Bronchial epithelial cell (primary cell): ENCODE measurements at regions not wholly inside any gene's neighbourhood (a gene's known extent, or its start where the extent isn't known, plus 50 kb on each side); places are given as distances from the start of the nearest gene placed in this dataset.

ENCODE experiments used
- DNase-seq: peaks from one replicate; pipeline ENCODE4 v3.0.0-alpha.2; 2010; ENCODE audit warnings: low read depth
- FAIRE-seq: peaks from 2 replicates; lab custom pipeline; 2011; peaks lifted over from hg19 to GRCh38; lab: Jason Lieb, UNC
- H3K27me3 ChIP-seq: 2 replicates; pipeline ENCODE4 v1.5.1; 2011; ENCODE audit warnings: low read length; ENCODE audit not compliant: control insufficient read depth, insufficient read depth
- H3K36me3 ChIP-seq: 2 replicates; pipeline ENCODE4 v1.5.1; 2011; ENCODE audit warnings: low read length; ENCODE audit not compliant: control insufficient read depth, insufficient read depth
- H3K4me3 ChIP-seq: 2 replicates; pipeline ENCODE4 v1.5.1; 2011; ENCODE audit warnings: mild to moderate bottlenecking, low read depth, low read length, control low read depth
- TF ChIP-seq, protein P1 (sequence below): IDR thresholded peaks from 2 replicates; pipeline ENCODE4 v1.5.1; 2011; ENCODE audit warnings: mild to moderate bottlenecking, moderate library complexity, low read length, control low read depth, inconsistent platforms; ENCODE audit not compliant: insufficient read depth, severe bottlenecking

DNA sequence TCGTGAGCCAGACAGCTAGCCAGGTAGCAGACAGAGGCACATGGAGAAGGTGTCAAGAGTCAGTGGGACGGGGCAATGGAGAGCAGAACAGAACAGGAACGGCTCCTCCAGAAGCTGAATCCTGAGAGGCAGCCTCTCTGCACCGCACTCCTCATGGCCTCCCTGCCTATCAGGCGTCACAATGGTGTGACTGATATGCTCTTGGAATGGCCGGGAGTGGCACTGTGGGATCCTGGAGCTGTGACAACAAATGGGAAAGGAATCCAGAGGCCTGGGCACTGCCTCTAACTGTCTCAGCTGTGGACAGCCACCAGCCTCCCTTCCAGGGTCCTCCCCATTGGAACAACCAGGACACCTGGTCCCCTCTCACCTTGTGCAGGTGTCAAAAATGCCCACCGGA lies 89.1 kb upstream of the ID2 start:
- no peak overlapping the region for H3K4me3 ChIP-seq
- FAIRE-seq: no peak
- H3K36me3 ChIP-seq: no peaks in the 10 kb centered on the region
- no peaks in the 10 kb centered on the region for H3K27me3 ChIP-seq
- DNase-seq: no peak
- TF ChIP-seq, protein P1, sequence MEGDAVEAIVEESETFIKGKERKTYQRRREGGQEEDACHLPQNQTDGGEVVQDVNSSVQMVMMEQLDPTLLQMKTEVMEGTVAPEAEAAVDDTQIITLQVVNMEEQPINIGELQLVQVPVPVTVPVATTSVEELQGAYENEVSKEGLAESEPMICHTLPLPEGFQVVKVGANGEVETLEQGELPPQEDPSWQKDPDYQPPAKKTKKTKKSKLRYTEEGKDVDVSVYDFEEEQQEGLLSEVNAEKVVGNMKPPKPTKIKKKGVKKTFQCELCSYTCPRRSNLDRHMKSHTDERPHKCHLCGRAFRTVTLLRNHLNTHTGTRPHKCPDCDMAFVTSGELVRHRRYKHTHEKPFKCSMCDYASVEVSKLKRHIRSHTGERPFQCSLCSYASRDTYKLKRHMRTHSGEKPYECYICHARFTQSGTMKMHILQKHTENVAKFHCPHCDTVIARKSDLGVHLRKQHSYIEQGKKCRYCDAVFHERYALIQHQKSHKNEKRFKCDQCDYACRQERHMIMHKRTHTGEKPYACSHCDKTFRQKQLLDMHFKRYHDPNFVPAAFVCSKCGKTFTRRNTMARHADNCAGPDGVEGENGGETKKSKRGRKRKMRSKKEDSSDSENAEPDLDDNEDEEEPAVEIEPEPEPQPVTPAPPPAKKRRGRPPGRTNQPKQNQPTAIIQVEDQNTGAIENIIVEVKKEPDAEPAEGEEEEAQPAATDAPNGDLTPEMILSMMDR: no peak

DNA sequence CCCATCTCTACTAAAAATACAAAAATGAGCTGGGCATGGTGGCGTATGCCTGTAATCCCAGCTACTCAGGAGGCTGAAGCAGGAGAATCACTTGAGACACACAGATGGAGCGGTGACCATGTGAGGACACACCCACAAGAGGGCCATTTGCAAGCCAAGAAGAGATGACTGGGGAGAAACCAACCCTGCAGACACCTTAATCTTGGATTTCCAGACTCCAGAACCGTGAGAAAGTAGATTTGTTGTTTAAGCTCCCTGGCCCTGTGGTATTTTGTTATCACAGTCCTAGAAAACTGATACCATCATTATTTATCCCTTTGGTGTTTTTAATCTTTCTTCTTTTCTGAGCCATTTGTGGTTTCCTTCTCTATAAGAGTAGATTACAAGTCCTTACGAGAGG lies 88.6 kb upstream of the ID2 start:
- H3K36me3 ChIP-seq: no peaks in the 10 kb centered on the region
- FAIRE-seq (no peak), DNase-seq (no peak)
- no peaks in the 10 kb centered on the region for H3K27me3 ChIP-seq
- TF ChIP-seq, protein P1: no peak
- no peak overlapping the region for H3K4me3 ChIP-seq

DNA sequence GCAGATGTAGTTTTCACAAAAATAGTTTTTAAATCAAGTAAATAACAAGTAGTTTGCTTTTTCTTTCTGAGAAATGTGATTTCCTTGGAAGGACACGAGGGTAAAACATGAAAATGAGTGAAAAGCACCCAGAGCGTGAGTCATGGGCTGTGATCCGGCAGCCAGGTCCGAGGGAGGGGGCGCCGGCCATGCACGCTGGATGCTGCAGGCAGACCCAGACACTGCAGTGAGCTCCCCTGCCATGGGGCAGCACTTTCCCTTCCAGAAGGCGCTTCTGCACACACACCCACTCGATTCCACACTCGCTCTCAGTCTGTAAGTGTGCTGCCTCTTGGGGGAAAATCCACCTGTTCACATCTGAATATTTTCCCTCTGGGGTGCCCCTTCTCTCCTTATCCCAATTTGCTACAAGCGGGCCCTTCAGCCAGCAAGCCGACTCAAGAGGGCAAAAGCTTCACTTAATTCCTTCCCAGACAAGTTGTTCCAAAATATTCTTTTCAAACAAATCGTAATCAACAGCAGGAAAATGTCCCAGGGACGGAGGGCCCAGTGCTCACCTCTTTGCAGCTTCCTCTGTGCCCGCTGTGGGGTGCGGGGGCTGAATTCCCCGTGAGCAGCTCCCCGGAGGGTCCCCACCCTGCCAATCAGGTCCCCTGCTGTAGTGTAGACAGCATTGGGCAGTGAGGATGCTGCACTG lies 87.0 kb upstream of the ID2 start:
- H3K27me3 ChIP-seq: no peaks in the 10 kb centered on the region
- H3K4me3 ChIP-seq: no peak overlapping the region
- TF ChIP-seq, protein P1: no peak
- H3K36me3 ChIP-seq: no peaks in the 10 kb centered on the region
- DNase-seq (no peak), FAIRE-seq (no peak)

DNA sequence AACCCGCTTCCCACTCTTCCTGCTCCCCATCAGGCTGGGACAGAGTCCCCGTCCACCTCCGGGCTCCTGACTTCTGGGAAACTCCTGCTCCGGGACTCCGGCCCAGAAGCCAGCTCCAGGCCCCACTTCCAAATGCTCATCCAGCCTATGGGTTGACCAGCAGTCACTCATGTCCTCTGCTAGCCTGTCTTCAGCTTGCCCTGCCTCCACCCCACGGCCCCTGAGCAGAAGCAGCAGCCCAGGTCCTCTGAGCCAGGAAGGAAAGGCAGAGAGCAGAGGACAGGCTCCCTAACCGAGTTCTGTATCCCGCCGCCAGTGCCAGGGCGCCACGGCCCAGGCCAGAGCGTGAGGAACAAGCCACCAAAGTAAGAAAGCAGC lies 86.4 kb upstream of the ID2 start:
- no peak overlapping the region for H3K4me3 ChIP-seq
- FAIRE-seq (no peak), DNase-seq (no peak)
- no peaks in the 10 kb centered on the region for H3K36me3 ChIP-seq
- H3K27me3 ChIP-seq: no peaks in the 10 kb centered on the region
- TF ChIP-seq, protein P1: no peak

DNA sequence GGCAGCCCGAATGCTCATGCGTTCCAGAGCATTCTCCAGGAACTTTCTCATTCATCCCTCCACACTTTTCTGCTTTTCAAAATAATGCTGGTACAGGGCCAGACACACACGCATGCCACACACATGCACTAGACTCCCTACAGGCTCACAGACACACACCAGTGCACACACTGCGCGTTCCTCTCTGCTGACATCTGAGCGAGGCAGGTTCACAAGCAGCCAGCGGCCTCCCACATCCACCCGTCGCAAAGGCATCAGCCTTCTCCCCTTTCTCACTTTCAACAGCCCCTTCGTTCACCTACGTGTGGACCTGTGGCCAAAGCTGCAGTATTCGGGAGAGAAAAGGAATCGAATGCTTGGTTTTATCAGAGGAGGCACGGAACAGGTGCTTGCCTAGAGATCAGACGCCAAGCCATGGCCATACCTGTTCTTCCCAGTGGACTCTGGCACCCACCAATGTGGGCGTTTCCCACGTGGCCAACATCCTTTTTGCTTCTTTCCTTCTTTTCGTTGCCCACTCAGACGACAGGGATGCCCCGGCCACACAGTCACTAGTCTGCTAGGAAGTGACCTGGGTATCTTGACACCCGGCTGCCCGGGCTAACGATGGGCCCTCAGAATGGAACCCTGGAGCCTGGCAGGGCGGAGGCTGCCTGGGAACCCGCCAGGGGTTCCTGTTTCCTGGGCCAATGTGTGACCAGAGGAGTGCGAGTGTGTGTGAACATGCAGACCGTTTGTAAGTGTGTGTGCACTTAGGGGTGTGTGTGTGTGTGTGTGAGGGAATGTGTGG lies 85.8 kb upstream of the ID2 start:
- FAIRE-seq: no peak
- no peak for DNase-seq
- no peaks in the 10 kb centered on the region for H3K27me3 ChIP-seq

More for the DNA sequence above, 85.8 kb upstream of the ID2 start:
- Histone ChIP-seq H3K36me3 (no peaks in the 10 kb centered on the region), H3K4me3 (no peak overlapping the region)
- TF ChIP-seq, protein P1: no peak
